ENCODE measurements at regions not wholly inside any gene's neighbourhood (a gene's known extent, or its start where the extent isn't known, plus 50 kb on each side); places are given as distances from the start of the nearest gene placed in this dataset.
"Not testable (repeated sequence)": the region's sequence is repeated elsewhere in the genome, so short reads cannot be mapped to it uniquely, and the experiment has no call there.

DNA sequence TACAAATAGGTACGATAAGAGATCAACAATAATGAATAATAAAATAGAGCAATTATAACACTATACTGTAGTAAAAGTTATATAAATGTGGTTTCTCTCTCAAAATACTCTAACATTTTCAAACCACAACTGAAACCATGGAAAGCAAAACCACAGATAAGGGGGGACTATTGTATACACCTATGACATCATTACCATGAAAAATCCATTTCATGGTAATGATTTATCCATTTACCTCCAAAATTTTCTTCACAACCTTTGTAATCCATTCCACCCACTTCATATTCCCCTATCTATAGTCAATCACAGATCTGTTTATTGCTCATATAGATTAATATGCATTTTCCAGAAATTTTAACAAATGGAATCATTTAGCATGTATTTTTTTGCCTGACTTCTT lies 163.9 kb upstream of the G2E3 start:
- Histone ChIP-seq H3K36me3 (ENCODE audit: insufficient read depth, insufficient read length, low read length) (no peaks in the 10 kb centered on the region), H3K4me3 (ENCODE audit: insufficient read length, low read depth) (no peak overlapping the region), H3K9ac (ENCODE audit: insufficient read length, low read depth) (no peak overlapping the region), H3K4me1 (ENCODE audit: insufficient read depth, insufficient read length) (no peaks in the 10 kb centered on the region), H3K9me3 (ENCODE audit: insufficient read depth, low read length) (no peaks in the 10 kb centered on the region), H3K27me3 (ENCODE audit: insufficient read depth, insufficient read length) (no peaks in the 10 kb centered on the region)
- no peak for DNase-seq (ENCODE audit: low read depth, low spot score)
- no peak for TF ChIP-seq SUZ12 (IDR thresholded peaks at IDR 0.05; ENCODE audit: extremely low read depth, insufficient read depth, insufficient read length)
- no peak for TF ChIP-seq ZNF274 (IDR thresholded peaks at IDR 0.05; ENCODE audit: low read depth, low read length)
- no peak for TF ChIP-seq YY1 (IDR thresholded peaks at IDR 0.05; ENCODE audit: insufficient read depth, insufficient read length)

DNA sequence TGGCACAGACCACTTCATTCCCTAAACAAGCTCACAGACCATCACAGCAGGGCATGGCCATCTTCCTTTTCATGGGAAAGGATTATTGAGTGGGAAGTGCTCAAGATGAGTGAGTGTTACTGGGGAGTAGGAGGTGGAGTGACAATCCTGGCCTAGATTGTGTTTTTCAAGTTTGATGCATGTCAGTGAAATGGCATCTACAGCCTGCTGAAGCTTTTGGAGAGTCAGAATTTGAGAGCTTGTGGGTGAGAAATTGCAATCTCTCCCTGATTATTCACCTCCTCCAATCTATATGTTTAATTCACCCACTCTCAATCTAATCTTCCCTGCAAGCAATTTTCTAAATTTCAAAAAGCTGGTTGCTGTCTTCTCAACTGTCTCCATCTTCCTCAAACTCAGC lies 156.1 kb upstream of the G2E3 start:
- Histone ChIP-seq H3K9ac (ENCODE audit: insufficient read length, low read depth) (no peak overlapping the region), H3K4me1 (ENCODE audit: insufficient read depth, insufficient read length) (no peaks in the 10 kb centered on the region), H3K4me3 (ENCODE audit: insufficient read length, low read depth) (no peak overlapping the region), H3K36me3 (ENCODE audit: insufficient read depth, insufficient read length, low read length) (no peaks in the 10 kb centered on the region), H3K9me3 (ENCODE audit: insufficient read depth, low read length) (no peaks in the 10 kb centered on the region), H3K27me3 (ENCODE audit: insufficient read depth, insufficient read length) (no peaks in the 10 kb centered on the region)
- TF ChIP-seq YY1 (IDR thresholded peaks at IDR 0.05; ENCODE audit: insufficient read depth, insufficient read length) = no peak
- no peak for TF ChIP-seq SUZ12 (IDR thresholded peaks at IDR 0.05; ENCODE audit: extremely low read depth, insufficient read depth, insufficient read length)
- TF ChIP-seq ZNF274 (IDR thresholded peaks at IDR 0.05; ENCODE audit: low read depth, low read length) = no peak
- DNase-seq (ENCODE audit: low read depth, low spot score) = no peak

DNA sequence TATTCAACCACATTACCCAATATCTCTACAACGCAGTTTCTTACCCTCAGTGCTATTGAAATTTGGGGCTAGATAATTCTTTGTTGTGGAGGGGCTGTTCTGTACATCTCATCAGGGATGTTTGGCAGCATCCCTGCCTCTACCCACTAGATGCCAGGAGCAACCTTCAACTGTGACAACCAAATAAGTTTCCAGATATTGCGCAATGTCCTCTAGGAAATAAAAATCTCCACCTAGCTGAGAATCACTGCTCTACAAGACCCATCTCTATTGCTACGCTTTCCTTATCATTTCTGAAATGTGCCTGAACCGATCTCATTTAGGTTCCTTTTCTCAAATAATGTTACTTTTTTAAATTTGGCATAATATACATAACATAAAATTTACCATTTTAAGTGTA lies 155.2 kb upstream of the G2E3 start:
- Histone ChIP-seq H3K4me1 (ENCODE audit: insufficient read depth, insufficient read length) (no peaks in the 10 kb centered on the region), H3K4me3 (ENCODE audit: insufficient read length, low read depth) (no peak overlapping the region), H3K9me3 (ENCODE audit: insufficient read depth, low read length) (no peaks in the 10 kb centered on the region), H3K27me3 (ENCODE audit: insufficient read depth, insufficient read length) (no peaks in the 10 kb centered on the region), H3K36me3 (ENCODE audit: insufficient read depth, insufficient read length, low read length) (no peaks in the 10 kb centered on the region), H3K9ac (ENCODE audit: insufficient read length, low read depth) (no peak overlapping the region)
- no peak for DNase-seq (ENCODE audit: low read depth, low spot score)
- TF ChIP-seq ZNF274 (IDR thresholded peaks at IDR 0.05; ENCODE audit: low read depth, low read length) = no peak
- no peak for TF ChIP-seq YY1 (IDR thresholded peaks at IDR 0.05; ENCODE audit: insufficient read depth, insufficient read length)
- no peak for TF ChIP-seq SUZ12 (IDR thresholded peaks at IDR 0.05; ENCODE audit: extremely low read depth, insufficient read depth, insufficient read length)

DNA sequence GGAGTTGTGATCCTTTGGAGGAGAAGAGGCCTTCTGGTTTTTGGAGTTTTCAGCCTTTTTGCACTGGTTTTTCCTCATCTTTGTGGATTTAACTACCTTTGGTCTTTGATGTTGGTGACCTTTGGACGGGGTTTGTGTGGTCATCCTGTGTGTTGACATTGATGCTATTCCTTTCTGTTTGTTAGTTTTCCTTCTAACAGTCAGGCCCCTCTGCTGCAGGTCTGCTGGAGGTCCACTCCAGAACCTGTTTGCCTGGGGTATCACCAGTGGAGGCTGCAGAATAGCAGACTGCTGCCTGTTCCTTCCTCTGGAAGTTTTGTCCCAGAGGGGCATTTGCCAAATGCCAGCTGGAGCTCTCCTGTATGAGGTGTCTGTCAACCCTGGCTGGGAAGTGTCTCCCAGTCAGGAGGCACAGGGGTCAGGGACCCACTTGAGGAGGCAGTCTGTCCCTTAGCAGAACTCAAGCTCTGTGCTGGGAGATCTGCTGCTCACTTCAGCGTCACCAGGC lies 149.4 kb upstream of the G2E3 start:
- H3K36me3 ChIP-seq (ENCODE audit: insufficient read depth, insufficient read length, low read length); DNase-seq (ENCODE audit: low read depth, low spot score); H3K9ac ChIP-seq (ENCODE audit: insufficient read length, low read depth); H3K4me1 ChIP-seq (ENCODE audit: insufficient read depth, insufficient read length); H3K4me3 ChIP-seq (ENCODE audit: insufficient read length, low read depth); H3K9me3 ChIP-seq (ENCODE audit: insufficient read depth, low read length); H3K27me3 ChIP-seq (ENCODE audit: insufficient read depth, insufficient read length): not testable (repeated sequence)

DNA sequence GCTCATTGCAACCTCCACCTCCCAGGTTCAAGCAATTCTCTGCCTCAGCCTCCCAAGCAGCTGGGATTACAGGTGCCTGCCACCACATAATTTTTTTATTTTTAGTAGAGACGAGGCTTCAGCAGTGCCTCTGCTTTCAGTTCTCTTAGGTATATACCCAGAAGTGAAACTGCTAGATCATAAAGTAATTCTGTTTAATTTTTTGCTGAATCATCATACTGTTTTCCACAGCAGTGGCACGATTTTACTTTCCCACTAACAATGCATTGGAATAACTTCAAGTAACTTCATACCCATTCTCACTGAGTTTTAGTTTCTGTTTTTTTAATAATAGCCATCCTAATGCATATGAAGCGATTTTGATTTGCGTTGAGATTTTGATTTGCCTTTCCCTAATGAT lies 148.0 kb upstream of the G2E3 start:
- Histone ChIP-seq H3K9ac (ENCODE audit: insufficient read length, low read depth) (no peak overlapping the region), H3K27me3 (ENCODE audit: insufficient read depth, insufficient read length) (no peaks in the 10 kb centered on the region), H3K9me3 (ENCODE audit: insufficient read depth, low read length) (no peaks in the 10 kb centered on the region), H3K4me3 (ENCODE audit: insufficient read length, low read depth) (no peak overlapping the region), H3K36me3 (ENCODE audit: insufficient read depth, insufficient read length, low read length) (no peaks in the 10 kb centered on the region), H3K4me1 (ENCODE audit: insufficient read depth, insufficient read length) (no peaks in the 10 kb centered on the region)
- no peak for TF ChIP-seq ZNF274 (IDR thresholded peaks at IDR 0.05; ENCODE audit: low read depth, low read length)
- TF ChIP-seq SUZ12 (IDR thresholded peaks at IDR 0.05; ENCODE audit: extremely low read depth, insufficient read depth, insufficient read length) = no peak
- TF ChIP-seq YY1 (IDR thresholded peaks at IDR 0.05; ENCODE audit: insufficient read depth, insufficient read length) = no peak
- DNase-seq (ENCODE audit: low read depth, low spot score) = no peak

DNA sequence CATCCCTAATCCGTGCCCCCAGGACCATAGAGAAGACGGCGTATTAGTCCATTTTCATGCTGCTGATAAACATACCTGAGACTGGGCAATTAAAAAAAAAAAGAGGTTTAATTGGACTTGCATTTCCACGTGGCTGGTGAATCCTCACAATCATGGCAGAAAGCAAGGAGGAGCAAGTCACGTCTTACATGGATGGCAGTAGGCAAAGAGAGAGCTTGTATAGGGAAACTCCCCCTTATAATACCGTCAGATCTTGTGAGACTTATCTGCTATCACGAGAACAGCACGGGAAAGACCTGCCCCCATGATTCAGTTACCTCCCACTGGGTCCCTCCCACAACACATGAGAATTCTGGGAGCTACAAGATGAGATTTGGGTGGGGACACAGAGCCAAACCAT lies 145.8 kb upstream of the G2E3 start:
- not testable (repeated sequence) for H3K4me1 ChIP-seq (ENCODE audit: insufficient read depth, insufficient read length); H3K9ac ChIP-seq (ENCODE audit: insufficient read length, low read depth); H3K4me3 ChIP-seq (ENCODE audit: insufficient read length, low read depth); H3K9me3 ChIP-seq (ENCODE audit: insufficient read depth, low read length); H3K36me3 ChIP-seq (ENCODE audit: insufficient read depth, insufficient read length, low read length); H3K27me3 ChIP-seq (ENCODE audit: insufficient read depth, insufficient read length); DNase-seq (ENCODE audit: low read depth, low spot score)

DNA sequence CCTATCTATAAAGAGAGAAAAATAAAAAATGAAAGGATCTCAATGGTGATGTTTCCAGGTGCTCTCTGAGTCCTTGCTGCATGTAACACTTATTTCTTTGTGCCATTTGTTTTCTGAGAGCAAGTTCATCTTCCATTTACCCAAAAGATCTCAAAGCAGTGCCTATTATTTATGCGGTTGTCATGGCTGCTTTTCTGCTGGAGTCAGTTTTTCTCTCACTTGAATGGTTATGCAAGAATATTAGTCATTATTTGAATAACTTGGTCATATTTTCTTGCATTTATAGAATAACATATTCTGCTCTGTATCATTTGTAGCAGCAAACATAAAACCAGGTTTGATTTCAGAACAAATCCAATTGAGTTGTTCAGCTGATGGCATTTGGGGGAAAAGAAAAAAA lies 141.8 kb upstream of the G2E3 start:
- TF ChIP-seq YY1 (IDR thresholded peaks at IDR 0.05; ENCODE audit: insufficient read depth, insufficient read length) (no peak), ZNF274 (IDR thresholded peaks at IDR 0.05; ENCODE audit: low read depth, low read length) (no peak), SUZ12 (IDR thresholded peaks at IDR 0.05; ENCODE audit: extremely low read depth, insufficient read depth, insufficient read length) (no peak)
- H3K4me3 ChIP-seq (ENCODE audit: insufficient read length, low read depth) = no peak overlapping the region
- no peak overlapping the region for H3K9ac ChIP-seq (ENCODE audit: insufficient read length, low read depth)
- H3K9me3 ChIP-seq (ENCODE audit: insufficient read depth, low read length) = no peaks in the 10 kb centered on the region
- DNase-seq (ENCODE audit: low read depth, low spot score) = no peak
- no peaks in the 10 kb centered on the region for H3K27me3 ChIP-seq (ENCODE audit: insufficient read depth, insufficient read length)
- H3K4me1 ChIP-seq (ENCODE audit: insufficient read depth, insufficient read length) = no peaks in the 10 kb centered on the region
- H3K36me3 ChIP-seq (ENCODE audit: insufficient read depth, insufficient read length, low read length) = no peaks in the 10 kb centered on the region

DNA sequence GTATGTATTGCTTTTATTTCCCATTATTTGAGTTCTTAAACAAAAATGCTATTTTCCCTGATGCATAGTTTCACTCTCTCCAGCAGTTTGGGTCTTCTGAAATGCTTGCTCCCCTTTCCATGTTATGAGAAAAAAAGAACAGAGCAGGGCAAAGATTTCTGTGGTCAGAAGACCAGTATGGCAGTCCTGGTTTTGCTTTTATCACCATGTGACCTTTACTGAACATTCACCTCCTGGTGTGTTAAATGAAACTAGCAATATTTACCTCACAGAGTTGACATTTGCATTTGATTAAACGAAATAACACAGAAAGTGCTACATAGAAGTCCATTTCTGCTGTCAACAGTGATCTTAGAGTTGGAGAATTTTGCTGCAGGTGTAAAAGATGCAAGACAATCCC lies 141.0 kb upstream of the G2E3 start:
- DNase-seq (ENCODE audit: low read depth, low spot score) = no peak
- H3K9ac ChIP-seq (ENCODE audit: insufficient read length, low read depth) = no peak overlapping the region
- TF ChIP-seq YY1 (IDR thresholded peaks at IDR 0.05; ENCODE audit: insufficient read depth, insufficient read length) (no peak), SUZ12 (IDR thresholded peaks at IDR 0.05; ENCODE audit: extremely low read depth, insufficient read depth, insufficient read length) (no peak), ZNF274 (IDR thresholded peaks at IDR 0.05; ENCODE audit: low read depth, low read length) (no peak)

More for the DNA sequence above, 141.0 kb upstream of the G2E3 start:
- H3K9me3 ChIP-seq (ENCODE audit: insufficient read depth, low read length) = no peaks in the 10 kb centered on the region
- no peaks in the 10 kb centered on the region for H3K36me3 ChIP-seq (ENCODE audit: insufficient read depth, insufficient read length, low read length)
- no peak overlapping the region for H3K4me3 ChIP-seq (ENCODE audit: insufficient read length, low read depth)
- H3K27me3 ChIP-seq (ENCODE audit: insufficient read depth, insufficient read length) = no peaks in the 10 kb centered on the region
- no peaks in the 10 kb centered on the region for H3K4me1 ChIP-seq (ENCODE audit: insufficient read depth, insufficient read length)

Measured in NT2/D1 (cell line).